GM18873 (cell line): ENCODE measurements at regions not wholly inside any gene's neighbourhood (a gene's known extent, or its start where the extent isn't known, plus 50 kb on each side); places are given as distances from the start of the nearest gene placed in this dataset.

Experiments
- ATAC-seq: cut with Tn5 transposase; IDR thresholded peaks from one replicate; pipeline ENCODE4 v1.9.1; 2021; ENCODE audit warnings: mild to moderate bottlenecking, moderate library complexity, moderate number of reproducible peaks; ENCODE audit not compliant: unreplicated experiment, low FRiP score

DNA sequence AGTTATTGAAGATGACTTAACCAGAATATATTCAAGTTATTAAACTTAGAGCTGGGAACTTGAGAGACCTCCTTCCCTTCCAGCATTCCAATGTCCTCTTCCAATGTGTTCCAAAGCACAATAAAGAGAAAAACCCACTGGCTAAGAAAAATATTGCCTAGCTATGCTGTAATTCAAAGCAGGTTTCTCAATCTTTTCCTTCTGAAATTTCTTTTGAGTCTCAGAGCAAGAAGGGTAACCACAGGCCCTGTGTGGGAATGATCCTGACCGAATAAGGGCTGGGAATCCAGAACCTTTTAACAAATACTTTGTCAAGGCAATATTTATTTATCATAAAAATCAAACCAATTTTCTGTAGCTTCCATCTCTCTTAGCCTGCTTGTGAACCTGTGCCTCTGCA lies 150.7 kb upstream of the SFRP2 start:
- ATAC-seq, result no peak

- no peak for ATAC-seq
These were observed 150.1 kb upstream of the SFRP2 start for GRCh38 chr4:153938994-153939393.

GRCh38 chr4:153937289-153937688 lies 148.4 kb upstream of the SFRP2 start:
- ATAC-seq, result no peak

GRCh38 chr4:153936121-153936520 lies 147.2 kb upstream of the SFRP2 start:
- ATAC-seq, result no peak

GRCh38 chr4:153934688-153935017 lies 145.8 kb upstream of the SFRP2 start:
- no peak for ATAC-seq

DNA sequence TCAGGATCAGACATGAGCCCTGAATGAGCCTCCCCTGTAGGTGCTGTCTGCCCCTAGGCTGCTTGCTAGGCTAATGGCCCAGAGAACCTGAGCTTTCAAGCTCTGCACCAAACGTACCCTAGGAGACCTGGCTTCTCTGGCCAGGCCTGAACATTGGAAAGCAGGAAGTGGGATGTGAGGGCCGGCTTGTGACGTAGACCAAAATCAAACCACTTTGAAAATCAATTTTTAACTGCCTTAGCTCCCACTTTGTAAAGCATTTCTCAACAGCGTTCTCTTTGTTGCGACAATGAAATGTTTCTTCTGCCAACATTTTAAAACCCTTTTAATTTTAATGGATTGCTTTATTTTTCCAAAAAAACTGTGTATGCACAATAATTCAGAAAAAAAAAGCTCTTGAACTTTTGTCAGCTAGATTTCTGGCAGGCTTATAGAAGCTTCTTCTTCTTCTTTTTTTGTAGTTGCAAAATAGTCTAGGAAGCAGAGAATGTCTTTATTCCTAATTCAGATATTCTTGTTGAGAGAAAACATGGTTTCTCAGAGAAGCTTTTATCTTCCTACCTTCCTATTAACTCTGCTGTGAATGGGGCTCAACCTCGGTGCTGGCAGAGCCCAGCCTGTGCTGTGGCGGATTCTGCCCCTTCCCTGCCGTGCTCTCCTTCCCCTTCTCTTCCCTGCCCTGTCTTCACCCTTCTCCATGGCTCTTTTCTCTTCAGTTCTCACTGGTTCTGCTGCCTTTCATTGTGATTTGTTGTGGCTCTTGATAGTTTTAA lies 145.2 kb upstream of the SFRP2 start:
- ATAC-seq, result no peak

DNA sequence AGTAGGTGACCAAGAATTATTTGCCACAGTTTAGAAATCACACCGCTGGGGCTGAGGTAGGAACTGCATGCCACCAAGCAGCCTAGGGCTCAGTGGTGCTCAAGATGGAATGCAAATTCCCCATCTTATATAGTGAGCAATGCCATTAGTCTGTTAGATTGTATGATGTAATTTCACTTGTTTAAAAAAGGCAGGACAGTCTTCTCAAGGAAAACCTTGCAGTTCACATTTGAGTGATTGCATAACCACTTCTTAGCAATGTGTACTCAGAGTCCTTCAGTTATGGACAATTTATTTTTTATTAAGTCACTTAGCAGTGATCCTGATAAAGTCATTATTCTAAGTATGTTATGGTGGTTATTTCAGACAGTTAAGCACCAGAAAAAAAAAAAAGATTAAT lies 142.9 kb upstream of the SFRP2 start:
- ATAC-seq, result no peak

DNA sequence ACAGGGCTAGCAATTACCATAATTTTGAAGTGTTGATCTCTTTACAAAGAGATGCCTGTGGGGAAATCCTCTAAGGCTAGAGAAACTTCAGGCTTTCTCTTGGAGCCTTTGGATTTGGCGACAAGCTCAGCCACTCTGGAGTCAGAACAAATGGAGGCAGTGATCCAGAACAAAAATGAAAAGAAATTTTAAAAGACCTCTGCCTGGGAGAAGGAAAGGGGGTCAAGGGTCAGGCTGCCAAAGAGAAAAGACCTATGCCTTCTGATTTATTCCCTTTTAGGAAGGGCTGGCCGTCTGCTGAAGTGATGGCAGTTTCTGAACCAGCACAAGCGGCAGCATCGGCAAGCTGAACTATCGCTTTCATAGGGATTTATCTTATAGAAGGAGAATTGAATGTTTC lies 140.8 kb upstream of the SFRP2 start:
- no peak for ATAC-seq

GRCh38 chr4:153927451-153927850 lies 138.6 kb upstream of the SFRP2 start:
- ATAC-seq, result no peak

GRCh38 chr4:153922148-153922547 lies 133.3 kb upstream of the SFRP2 start:
- ATAC-seq, result no peak

DNA sequence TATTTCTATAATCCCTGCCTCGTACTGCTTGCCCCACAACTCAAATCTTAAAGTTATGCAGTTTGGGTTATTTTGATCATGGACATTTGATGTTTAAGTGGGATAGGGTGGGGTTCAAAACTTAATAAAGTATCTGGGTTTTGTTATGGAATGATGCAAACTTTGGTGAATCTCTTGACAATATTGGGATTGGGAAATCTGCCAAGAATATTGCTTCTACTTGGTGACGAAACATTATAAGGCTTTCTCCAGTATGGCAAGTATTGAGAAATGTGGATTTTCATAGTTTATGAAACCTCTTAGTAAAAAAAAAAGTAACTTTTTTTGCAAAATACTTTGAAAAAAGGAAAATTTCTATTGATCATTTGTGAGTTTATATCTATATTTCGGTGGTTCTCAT lies 130.8 kb upstream of the SFRP2 start:
- ATAC-seq, result no peak

GRCh38 chr4:153916273-153916755 lies 127.4 kb upstream of the SFRP2 start:
- peak; percentile 95 for ATAC-seq

DNA sequence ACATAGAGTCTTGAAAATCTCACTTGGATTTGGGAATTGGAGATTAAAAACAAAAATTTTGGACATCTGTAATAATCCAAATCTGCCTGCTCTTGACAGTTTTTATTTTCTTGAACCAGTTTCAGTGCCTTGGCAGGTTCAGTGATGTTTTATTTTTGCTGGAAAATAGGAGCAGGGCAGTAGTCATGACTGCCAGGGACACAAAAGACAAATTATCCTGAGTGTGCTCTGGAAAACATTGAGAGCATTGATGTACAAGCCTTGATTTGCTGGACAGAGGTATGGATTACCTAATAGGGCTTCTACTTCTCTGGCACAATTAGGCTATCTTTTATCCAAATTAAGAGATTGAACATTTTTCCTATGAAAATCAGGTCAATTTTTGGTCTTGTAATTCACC lies 123.4 kb upstream of the SFRP2 start:
- ATAC-seq, result no peak

DNA sequence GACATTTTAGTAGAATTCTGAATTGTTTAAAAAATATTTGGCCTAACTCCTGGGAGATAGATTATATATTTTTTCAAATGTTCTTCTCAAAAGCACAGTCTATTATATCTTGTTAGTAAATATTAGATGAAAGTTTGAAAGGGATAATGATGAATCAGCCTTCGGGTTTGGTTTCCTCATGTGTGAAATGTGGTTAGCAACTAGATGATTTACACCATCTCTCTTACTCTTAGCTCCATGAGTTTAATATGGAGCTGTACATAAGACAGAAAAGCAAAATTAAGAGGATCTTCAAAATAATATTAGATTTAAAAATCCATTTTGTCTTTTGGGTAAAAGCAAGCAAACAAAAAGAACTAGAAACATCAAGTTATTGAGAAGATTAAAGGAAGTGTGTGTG lies 120.8 kb upstream of the SFRP2 start:
- no peak for ATAC-seq

GRCh38 chr4:153906231-153906630 lies 117.3 kb upstream of the SFRP2 start:
- ATAC-seq, result no peak

GRCh38 chr4:153905231-153905630 lies 116.3 kb upstream of the SFRP2 start:
- no peak for ATAC-seq

DNA sequence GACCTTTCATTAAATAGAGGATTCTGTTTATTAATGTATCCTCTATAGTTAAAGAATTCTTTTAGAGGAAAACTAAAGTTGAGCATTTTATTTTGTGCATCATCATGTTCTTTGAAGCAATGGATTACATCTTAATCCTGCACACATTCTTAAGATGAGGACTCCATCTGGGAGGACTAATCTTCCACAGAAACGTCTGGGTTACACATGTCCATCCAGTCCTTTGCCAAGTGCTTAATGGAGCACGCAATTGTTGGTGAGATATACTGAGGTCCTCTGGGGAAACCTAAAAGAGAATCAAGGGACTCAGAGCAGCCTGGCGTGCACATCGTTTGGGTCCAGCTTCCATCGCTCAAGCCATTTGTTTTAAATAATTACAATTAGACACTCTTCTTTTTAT lies 115.1 kb upstream of the SFRP2 start:
- no peak for ATAC-seq

DNA sequence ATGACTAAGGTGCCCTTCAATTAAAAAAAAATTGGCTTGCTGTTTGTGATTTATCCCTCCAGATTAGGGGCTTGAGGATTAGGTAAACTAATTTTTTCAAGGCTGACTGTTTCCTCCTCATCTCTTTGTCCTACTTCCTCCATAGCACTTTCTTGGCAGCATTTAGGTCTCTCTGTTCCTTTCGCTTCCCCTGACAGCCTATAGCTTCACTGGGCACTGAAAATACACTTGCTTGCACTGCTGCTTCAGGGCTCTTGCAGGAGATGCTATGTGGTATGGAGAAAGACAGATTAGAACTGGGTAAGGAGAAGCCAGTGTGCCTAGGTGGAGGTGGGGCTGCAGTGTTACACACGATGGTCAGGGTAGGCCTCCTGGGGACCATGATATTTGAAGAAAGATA lies 112.3 kb upstream of the SFRP2 start:
- no peak for ATAC-seq

GRCh38 chr4:153900426-153900825 lies 111.5 kb upstream of the SFRP2 start:
- ATAC-seq, result no peak

- no peak for ATAC-seq
These were observed 101.9 kb upstream of the SFRP2 start for GRCh38 chr4:153890761-153891160.

DNA sequence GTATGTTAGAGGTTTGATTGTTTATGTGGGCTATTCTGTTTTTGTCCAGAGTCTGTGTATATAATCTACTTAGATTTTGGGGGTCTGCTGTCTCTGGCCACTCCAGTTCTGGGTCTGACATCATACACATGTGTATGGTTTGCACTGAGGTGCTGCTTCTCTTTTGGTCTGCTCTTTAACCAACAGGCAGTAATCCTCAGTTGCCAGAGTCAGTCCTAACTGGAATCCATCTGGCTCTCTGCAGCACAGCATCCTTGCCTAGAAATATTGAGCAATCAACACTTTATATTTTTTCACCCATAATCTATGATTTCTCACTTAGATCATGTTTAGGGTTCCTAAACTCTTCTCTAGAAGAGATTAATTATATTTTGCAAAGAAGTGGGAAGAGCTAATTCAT lies 98.3 kb upstream of the SFRP2 start:
- ATAC-seq, result no peak

DNA sequence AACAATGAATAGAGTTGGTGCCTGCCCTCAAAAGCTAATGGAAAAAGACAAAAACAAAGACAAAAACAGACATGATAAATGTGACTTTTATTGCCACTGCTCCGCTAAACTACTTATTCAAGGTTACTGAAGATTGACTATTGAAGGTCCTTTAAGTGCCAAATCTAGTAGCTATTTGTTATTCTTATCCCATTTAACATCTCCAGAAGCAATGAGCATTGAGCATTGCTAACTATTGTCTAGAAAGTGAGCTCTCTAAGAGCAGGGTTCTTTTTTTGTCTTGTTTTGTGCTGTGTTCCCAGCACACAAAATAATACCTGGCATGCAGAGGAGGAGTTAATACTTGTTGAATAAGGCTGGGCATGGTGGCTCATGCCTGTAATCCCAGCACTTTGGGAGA lies 95.4 kb upstream of the SFRP2 start:
- ATAC-seq, result no peak

- no peak for ATAC-seq
These were observed 92.1 kb upstream of the SFRP2 start for GRCh38 chr4:153880983-153881382.
